HG03280 (cell line): ENCODE measurements at regions not wholly inside any gene's neighbourhood (a gene's known extent, or its start where the extent isn't known, plus 50 kb on each side); places are given as distances from the start of the nearest gene placed in this dataset.
"Not testable (repeated sequence)": the region's sequence is repeated elsewhere in the genome, so short reads cannot be mapped to it uniquely, and the experiment has no call there.

ENCODE experiments used
- ATAC-seq: cut with Tn5 transposase; IDR thresholded peaks from one replicate; pipeline ENCODE4 v1.9.1; 2021; ENCODE audit warnings: mild to moderate bottlenecking, moderate library complexity; ENCODE audit not compliant: unreplicated experiment

DNA sequence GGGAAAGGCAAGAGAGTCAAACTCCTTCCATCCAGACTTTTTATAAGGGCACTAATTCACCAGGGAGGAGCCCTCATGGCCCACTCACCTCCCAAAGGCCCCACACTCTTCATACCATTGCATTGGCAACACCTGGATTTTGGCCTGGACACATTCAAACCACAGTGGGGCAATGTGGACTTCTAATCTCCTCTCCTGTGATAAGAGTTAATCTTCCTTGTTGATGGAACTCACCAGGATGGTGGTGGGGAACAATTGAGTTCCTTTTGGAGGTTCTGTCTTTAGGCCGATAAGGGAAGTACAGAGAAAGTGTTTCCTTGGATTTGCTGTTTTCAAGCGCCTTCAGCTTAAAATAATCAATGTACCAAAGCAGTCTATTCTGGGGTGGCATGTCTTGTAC is 268.7 kb downstream of the CD83 start:
- no peak for ATAC-seq

DNA sequence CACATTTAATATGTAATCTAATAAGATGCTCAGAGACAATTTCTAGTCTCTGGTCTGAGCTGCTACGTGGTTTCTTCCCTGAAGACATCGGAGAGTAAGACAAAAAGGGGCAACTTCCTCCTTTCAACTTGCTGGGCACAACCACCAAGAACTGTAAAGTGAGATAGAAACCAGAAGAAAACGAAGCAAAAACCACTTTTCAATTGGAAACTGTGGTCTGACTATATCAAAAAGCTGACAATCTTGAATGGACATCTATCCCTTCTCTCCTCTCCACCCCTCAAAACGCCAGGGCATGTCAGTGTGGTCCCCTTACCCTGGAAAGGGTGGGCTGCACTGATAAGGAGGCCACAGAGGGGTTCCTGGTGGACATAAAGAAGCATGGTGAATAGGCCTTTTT is 269.1 kb downstream of the CD83 start:
- ATAC-seq, result no peak

DNA sequence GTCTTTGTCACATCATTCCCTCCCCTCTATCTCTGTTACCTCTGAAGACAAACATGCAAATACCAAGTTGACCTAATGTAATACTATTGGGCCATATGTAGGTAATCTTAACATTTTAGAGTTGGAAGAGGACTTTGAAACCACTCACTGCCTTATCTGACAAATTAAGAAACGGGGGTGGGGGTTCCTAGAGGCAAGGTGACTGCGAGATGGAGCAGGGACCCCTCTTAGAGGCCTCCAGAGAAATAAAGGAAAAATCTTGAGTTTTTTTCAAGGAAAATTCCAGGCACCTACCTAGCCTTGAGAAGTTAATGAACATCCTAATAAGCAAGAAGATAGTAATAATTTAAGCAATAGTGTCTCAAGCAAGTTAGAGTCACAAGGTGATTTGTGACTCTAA is 270.8 kb downstream of the CD83 start:
- ATAC-seq, result no peak

DNA sequence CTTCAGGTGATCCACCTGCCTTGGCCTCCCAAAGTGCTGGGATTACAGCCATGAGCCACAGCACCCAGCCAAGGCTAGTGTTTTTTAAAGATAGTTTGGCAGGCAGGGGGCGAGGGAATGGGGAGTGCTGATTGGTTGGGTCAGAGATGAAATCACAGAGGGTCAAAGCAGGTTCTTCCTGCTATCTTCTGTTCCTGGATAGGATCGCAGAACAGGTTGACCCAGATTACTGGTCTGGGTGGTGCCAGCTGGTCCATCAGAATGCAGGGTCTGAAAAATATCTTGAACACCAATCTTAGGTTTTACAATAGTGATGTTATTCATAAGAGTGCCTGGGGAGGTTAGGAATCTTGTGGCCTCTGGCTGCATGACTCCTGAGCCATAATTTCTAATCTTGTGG is 272.2 kb downstream of the CD83 start:
- ATAC-seq, result not testable (repeated sequence)

DNA sequence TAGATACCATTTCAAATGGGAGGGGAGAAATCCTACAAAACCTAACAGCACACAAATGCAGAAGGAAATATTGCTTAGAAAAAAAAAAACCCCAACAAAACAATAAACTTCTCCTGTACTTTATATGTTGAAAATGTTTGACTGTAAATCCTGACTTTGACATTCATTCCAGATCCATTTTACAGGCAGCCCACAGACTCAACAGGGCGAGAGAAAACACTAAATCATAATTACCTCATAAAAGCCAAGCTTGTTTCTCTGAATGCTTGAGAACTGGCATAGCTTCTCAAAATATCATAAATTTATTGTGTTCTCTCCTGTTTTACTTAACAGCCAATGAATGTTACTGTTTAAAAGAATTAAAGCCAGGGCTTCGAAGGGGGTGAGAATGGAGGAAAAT is 273.2 kb downstream of the CD83 start:
- no peak for ATAC-seq

DNA sequence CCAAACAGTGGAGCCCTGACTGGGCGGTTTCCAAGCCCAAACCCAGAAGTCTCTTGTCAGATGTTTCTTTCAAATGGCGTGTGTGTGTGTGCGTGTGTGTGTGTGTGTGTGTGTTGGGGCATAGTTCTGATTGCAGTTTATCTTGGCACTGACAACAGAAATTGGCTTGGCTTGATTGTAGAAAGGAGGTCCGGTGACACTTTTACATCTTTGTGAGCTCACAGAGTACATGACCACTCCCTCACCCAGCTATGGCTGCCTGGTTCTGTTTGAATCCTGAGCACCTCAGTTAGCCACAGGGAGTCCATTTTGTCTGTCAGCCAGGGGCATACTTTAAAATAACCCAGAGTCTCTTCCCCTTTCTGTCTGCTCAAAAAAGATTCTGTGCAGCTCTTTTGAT is 276.3 kb downstream of the CD83 start:
- ATAC-seq, result no peak

DNA sequence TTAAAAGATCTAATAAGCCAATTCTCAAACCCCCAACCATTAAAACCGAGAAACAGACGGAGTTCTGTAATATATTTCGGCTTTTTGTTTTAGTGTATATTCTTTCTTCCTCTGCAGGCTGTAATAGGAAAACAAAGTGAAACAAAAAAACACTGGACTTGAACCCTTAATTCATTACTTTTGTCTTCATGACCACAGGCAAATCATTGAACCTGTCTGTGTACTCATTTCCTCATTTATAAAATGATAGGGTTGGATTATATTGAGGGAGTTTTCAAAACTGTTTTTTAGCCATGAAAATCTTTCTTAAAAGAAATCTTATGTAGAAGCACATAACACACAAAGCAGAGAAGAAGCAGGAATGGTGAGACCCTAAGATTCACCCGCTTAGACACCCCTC is 278.8 kb downstream of the CD83 start:
- no peak for ATAC-seq

DNA sequence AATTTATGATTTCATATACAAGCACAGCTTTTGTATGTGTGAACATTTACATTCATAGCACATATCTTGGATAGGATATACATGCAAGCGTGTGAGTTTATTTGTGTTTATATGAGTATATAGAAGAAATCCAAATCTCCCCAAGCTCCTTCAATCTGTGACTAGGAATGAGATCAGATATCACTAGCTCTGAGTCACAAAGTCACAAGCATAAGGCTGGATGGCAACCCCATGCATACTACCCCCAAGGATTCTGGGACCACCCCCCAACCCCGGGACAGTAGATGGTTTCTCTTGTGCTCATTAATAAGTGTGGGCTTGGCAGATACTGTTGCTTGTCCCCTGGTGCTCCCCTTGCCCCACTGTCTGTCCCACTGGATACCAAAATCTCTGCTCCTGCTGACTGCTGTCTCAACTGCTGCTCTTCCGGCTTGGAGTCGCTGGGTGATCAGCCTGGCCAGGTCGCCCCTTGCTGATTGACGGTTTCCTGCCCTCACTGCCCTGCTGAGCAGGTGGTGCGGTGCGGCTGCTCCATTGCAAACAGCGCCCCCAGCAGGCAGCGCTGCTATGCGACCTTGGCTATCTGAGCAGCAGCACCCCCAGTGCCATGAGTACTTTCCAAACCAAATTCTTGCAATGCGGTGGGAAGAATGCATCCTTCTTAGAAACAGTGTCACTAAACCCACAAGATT is 279.4 kb downstream of the CD83 start:
- no peak for ATAC-seq

DNA sequence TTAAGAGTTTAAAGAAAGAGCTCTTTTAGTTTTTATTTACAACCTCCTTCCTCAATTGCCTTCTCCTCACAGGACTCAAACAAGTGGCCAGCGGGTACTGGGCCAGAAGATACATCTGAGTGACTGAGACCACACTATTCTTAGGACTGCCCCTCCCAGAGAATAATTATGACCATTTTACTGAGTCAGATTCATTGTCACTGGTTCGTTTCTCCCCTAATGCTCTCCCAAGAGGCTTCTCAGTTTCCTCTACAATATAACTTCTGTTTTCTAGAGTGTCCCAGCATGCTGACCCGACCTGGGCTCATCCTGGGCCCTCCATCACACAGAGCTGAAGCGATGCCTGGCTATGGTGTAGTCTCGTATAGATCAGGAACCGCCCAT is 279.9 kb downstream of the CD83 start:
- no peak for ATAC-seq

DNA sequence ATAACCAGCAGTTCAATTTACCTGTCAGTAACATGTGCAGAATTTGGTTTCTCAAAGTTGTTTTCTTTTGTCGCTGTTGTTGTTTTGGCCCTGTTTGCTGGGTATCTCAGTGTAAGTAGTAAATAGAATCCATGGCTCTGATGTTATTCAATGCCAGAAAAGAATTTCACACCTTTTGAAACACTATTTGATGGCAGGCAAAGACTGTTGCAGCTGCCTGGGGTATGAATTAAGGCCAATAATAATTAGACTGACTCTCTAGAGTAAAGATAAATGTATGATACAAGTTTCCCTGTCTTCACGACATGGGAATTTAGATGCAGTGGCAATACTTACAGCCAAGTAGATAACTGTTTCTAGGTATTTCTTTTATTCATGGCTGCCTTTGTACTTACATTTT is 281.4 kb downstream of the CD83 start:
- ATAC-seq, result no peak

DNA sequence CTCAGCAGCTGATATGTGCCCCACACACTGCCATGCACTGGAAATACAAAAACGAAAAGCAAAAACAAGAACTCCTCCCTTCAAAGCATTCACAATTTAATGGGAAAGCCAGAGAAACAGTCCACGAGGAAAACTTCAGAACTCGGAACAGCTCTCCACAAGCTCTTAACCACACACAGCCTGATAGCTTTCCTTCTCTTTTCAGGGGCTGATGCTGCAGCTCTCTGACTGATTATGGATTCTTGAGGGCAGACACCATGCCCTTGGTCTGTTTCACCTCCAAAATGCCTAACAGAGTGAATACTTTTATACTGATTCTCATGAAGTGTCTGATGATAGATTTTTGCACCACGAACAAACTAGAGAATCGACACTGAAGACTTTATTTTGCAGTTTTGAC is 282.1 kb downstream of the CD83 start:
- no peak for ATAC-seq

DNA sequence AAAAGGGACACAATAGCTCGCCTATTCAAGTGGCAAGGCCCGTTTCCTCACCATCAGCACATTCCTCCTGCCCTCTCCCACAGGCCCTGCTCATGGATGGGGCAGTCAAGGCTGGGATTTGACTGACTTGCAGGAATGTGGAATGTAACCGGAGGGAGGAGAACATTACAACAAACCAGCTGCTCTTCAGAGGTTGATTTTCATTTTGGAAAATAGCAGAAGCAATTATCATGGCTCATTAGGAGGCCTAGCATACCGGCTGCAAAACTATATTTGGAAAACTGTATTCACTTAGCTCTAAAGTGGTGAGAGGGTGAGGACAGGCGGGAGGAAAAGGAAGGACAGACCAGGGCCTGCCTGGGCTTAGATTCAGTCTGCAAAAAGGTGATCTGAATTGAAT is 283.7 kb downstream of the CD83 start:
- ATAC-seq, result no peak

DNA sequence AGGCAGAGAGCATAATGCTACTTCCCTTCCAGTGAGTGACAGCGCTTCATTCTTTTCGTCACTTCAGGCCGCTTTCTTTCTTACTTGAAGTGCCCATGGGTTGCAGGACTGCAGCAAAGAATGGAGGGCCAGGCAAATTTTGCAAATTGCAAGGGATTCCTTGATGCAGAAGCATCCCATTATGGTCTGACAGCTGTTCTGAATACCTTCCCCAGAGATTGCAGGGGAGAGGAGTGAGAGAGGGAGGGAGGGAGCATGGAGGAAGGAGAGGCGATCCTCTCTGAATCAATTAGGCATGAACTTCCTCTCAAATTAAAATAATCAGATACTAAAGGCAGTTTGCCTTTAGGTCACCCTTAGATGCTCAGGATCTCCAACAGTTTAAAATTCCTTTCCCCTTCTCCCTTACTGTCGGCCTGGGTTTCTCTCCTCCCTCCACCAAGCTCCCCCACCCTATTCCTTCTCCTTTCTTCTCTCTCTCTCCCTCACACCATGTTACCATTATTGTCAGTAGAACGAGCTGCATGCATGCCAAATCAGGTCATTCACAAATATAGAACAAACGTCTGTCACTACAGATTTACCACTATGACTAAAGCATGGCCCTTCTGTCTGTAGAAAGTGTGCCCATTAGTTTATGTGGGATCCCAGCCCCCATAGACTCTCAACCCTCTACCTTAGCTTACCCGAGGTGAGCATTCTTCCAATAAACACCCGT is 289.2 kb downstream of the CD83 start:
- no peak for ATAC-seq

DNA sequence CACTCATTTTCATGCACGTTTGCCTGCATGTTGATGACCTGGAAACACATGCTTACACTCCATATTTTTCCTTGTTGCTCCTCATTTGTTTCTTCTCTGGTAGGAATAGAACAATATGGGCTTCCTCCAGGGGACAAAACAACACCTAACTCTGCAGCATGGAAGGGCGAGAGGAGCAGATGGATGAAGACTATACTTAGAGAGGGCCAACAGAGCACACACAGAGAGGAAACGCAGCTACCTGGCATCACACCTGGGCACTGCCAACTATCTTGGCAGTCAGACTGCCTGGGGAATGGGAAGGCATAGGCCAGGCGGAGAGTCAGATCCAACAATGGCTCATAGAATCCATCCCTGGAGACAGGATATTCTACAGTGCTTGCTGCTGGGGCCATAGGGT is 290.9 kb downstream of the CD83 start:
- ATAC-seq, result no peak

DNA sequence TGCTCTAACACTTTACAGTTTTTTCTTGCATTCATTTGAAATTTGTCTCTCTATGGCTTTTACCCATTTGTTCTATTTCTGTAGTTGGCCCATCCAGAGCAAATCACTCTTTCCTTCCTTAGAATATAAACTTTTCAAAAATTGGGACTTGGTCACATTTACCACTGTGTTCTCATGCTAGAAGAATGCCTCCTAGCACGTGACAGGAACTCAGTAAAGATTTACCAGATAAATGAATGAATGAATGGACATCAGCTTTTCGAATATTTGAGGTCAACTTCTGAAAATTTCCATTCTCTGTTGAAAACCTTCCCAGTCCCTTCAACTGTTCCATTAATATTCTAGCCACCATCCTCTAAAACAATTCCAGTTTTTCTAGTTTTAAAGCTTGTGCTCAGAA is 294.5 kb downstream of the CD83 start:
- no peak for ATAC-seq

DNA sequence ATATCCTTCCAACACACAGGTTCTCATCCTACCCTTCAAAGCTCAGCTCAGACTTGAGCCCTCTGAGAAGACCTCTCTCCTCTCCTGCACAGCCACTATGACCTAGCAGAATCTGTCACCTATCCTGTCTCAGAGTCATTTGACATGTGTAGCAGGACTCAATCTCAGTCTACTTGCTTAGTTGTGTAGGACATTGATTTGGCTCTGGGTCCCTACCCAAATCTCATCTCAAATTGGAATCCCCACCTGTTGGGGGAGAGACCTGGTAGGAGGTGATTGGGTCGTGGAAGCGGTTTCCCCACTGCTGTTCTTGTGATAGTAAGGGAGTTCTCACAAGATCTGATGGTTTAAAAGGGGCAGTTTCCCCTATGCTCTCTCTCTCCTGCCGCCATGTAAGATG is 297.9 kb downstream of the CD83 start:
- ATAC-seq, result no peak

DNA sequence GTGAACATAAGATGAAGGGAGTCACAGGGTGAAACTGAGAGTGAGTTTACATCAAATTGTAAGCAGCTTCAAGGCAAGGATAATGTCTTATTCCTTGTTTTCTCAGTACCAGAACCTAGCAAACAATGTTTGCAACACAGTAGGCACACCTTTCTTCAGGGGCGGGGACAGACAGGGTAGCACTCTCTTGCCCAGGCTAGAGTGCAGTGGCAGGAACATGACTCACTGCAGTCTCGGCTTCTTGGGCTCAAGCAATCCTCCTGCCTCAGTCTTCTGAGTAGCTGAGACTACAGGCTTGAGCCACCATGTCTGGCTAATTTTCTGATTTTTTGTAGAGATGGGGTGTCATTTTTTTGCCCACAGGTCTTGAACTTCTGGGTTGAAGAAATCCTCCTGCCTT is 299.8 kb downstream of the CD83 start:
- ATAC-seq, result no peak

DNA sequence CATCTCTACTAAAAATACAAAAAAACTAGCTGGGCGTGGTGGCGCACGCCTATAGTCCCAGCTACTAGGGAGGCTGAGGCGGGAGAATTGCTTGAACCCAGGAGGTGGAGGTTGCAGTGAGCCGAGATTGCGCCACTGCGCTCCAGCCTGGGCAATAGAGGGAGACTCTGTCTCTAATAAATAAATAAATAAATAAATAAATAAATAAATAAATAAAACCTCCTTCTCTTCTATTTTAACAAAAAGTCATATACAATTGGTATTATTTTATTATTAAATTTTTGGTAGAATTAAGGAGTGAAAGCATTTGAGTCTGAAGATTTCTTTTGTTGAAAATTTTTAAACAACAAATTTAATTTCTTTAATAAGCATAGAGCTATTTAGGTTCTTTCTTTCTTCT is 301.7 kb downstream of the CD83 start:
- ATAC-seq, result not testable (repeated sequence)

DNA sequence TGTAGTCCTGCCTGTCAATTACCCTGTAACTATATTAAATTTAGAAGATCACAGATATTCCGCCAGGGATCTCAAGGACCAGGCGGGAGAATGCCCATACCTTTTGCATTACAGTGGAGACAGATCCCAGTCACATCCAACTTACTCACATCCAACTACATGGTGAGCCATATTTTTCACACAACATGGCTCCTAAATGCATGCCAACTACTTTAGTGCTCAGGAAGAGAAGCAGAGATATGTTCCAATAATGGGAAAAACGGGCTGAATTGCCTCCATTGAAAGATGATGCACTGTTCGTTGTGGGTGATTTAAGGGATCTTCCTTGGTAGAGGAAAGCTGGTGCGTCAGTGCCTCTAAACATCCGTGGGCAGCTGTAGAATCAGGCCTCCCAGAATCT is 304.5 kb downstream of the CD83 start:
- no peak for ATAC-seq

DNA sequence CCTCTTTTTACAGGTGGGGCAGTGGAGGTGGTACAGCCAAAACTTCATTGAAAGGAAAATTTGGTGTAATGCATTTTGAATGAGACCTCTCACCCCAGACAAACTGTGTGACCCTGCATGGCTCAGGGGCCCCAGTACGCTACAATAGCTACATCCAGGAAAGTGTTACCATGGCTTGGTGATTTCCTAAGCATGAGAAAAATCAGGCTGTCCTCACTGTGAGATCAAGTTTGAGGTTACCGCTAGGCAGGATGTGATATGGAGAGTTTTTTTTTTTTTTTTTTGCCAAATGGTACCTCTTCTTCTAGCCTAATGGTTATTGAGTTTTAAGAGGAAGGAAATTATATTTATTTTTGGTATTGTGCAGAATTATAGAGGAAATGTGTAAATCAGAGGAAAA is 305.3 kb downstream of the CD83 start:
- no peak for ATAC-seq

DNA sequence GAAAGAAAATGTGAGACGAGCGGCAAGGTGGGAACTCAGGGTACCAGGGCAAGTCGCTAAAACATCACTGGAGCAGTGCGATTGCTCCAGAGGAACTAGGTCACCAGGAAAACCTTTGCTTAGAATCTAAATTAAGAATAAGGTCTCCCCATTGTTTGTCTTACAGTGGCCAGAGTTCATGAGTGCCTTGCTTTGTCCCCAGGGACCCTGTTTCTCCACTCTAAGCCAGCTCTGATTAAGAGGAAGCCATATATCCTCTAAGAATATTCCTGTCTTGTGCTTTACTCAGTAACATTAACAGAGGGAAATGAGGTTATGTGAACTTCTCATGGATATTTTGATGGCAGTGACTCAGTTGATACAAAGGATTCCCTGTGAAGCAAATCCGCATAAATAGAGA is 305.8 kb downstream of the CD83 start:
- ATAC-seq, result no peak

DNA sequence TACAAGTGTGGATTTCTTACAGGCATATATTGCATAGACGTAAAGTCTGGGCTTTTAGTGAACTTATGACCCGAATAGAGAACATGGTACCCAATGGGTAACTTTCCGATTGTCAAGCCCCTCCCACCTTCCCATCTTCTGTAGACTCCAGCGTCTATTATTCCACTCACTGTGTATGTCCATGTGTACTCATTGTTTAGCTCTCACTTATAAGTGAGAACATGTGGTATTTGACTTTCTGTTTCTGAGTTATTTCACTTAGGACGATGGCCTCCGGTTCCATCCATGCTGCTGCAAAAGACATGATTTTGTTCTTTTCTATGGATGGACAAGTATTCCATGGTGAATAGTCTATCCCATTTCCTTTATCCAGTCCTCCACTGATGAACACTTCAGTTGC is 306.4 kb downstream of the CD83 start:
- ATAC-seq, result no peak

DNA sequence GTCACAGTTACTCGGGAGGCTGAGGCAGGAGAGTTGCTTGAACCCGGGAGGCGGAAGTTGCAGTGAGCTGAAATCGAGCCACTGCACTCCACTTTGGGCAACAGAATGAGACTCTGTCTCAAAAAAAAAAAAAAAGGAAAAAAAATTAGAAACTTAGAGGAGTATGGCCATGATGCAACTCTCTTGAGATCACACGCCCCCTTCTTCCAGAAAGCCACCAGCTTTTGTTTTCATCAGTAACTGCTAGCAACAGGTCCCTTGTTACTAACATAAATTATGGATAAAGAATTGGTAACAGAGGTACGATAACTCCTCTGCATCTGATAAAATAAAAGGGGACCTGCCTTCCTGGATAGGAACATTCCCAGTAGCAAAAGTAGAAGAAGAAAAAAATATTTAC is 308.2 kb downstream of the CD83 start:
- no peak for ATAC-seq
